Loucy (cell line): ENCODE measurements at regions not wholly inside any gene's neighbourhood (a gene's known extent, or its start where the extent isn't known, plus 50 kb on each side); places are given as distances from the start of the nearest gene placed in this dataset.

ENCODE experiments used
- H2AFZ ChIP-seq: fragments of 200-600 bp; sonication (generic); 2 replicates; pipeline ENCODE4 v1.6.0; 2016; ENCODE audit warnings: antibody characterized with exemption, mild to moderate bottlenecking, low read length, moderate library complexity
- H3F3A ChIP-seq: fragments of 200-600 bp; 2 replicates; pipeline ENCODE4 v1.6.0; 2016; ENCODE audit warnings: antibody characterized with exemption, low read depth, mild to moderate bottlenecking
- H3K27me3 ChIP-seq: fragments of 200-600 bp; sonication (generic); 2 replicates; pipeline ENCODE4 v1.6.1; 2014; ENCODE audit warnings: low read length, mild to moderate bottlenecking; ENCODE audit not compliant: insufficient read depth, poor library complexity, severe bottlenecking
- H3K36me3 ChIP-seq: fragments of 200-600 bp; sonication (generic); 2 replicates; pipeline ENCODE4 v1.6.1; 2016; ENCODE audit warnings: low read length; ENCODE audit not compliant: insufficient read depth
- H3K4me1 ChIP-seq: fragments of 200-600 bp; sonication (generic); 2 replicates; pipeline ENCODE4 v1.5.1; 2014; ENCODE audit warnings: low read length, mild to moderate bottlenecking; ENCODE audit not compliant: insufficient read depth, poor library complexity, severe bottlenecking
- H3K4me2 ChIP-seq: fragments of 200-600 bp; sonication (generic); 2 replicates; pipeline ENCODE4 v1.6.0; 2014; ENCODE audit warnings: antibody characterized with exemption, low read length, low read depth, mild to moderate bottlenecking; ENCODE audit not compliant: poor library complexity, severe bottlenecking
- H3K4me3 ChIP-seq: fragments of 200-600 bp; sonication (generic); 2 replicates; pipeline ENCODE4 v1.5.1; 2014; ENCODE audit warnings: low read length, mild to moderate bottlenecking, mixed read lengths; ENCODE audit not compliant: poor library complexity, severe bottlenecking
- H3K79me2 ChIP-seq: fragments of 200-600 bp; sonication (generic); 2 replicates; pipeline ENCODE4 v1.6.1; 2014; ENCODE audit warnings: low read length; ENCODE audit not compliant: insufficient read depth
- H3K9ac ChIP-seq: fragments of 200-600 bp; sonication (generic); 2 replicates; pipeline ENCODE4 v1.6.0; 2014; ENCODE audit warnings: mild to moderate bottlenecking, low read depth, low read length, moderate library complexity; ENCODE audit not compliant: poor library complexity, severe bottlenecking
- H3K9me2 ChIP-seq: fragments of 200-600 bp; sonication (generic); replicated peaks from 2 replicates; pipeline ENCODE4 v1.6.1; 2016; ENCODE audit warnings: low read depth, low read length, mixed read lengths
- H3K9me3 ChIP-seq: fragments of 200-600 bp; sonication (generic); 2 replicates; pipeline ENCODE4 v1.6.1; 2014; ENCODE audit warnings: mild to moderate bottlenecking, antibody characterized with exemption, low read length, low read depth; ENCODE audit not compliant: insufficient read depth
- H4K20me1 ChIP-seq: fragments of 200-600 bp; sonication (generic); 2 replicates; pipeline ENCODE4 v1.6.0; 2014; ENCODE audit warnings: antibody characterized with exemption, low read length, mild to moderate bottlenecking; ENCODE audit not compliant: insufficient read depth, poor library complexity, severe bottlenecking
- CTCF ChIP-seq: fragments of 200-600 bp; sonication (generic); conservative IDR thresholded peaks from 2 replicates; pipeline ENCODE4 v1.5.1; 2014; ENCODE audit warnings: mild to moderate bottlenecking, antibody characterized with exemption, low read length
- EZH2phosphoT487 ChIP-seq: fragments of 200-600 bp; IDR thresholded peaks from 2 replicates; pipeline ENCODE4 v1.6.1; 2018; ENCODE audit warnings: antibody characterized with exemption, mild to moderate bottlenecking, moderate library complexity, borderline replicate concordance

- no peak overlapping the region for H2AFZ ChIP-seq
- H3K9ac ChIP-seq = no peak overlapping the region
- H3K4me1 ChIP-seq = peaks cover 33% of the 10 kb centered on the region
- H3F3A ChIP-seq = no peaks in the 10 kb centered on the region
- H3K27me3 ChIP-seq = no peaks in the 10 kb centered on the region
- no peaks in the 10 kb centered on the region for H3K79me2 ChIP-seq
- no peak overlapping the region for H3K4me2 ChIP-seq
- H3K36me3 ChIP-seq = no peaks in the 10 kb centered on the region
- no peak overlapping the region for H3K4me3 ChIP-seq
- no peaks in the 10 kb centered on the region for H4K20me1 ChIP-seq
- TF ChIP-seq CTCF (no peak), EZH2phosphoT487 (no peak)
- no peaks in the 10 kb centered on the region for H3K9me2 ChIP-seq
- no peaks in the 10 kb centered on the region for H3K9me3 ChIP-seq
These were observed 156.9 kb downstream of the DLEU7 start for GRCh38 chr13:50686551-50686950.

- Histone ChIP-seq H3K9me2 (no peaks in the 10 kb centered on the region), H3K4me2 (no peak overlapping the region), H2AFZ (no peak overlapping the region), H3K79me2 (no peaks in the 10 kb centered on the region), H3K4me3 (no peak overlapping the region), H4K20me1 (no peaks in the 10 kb centered on the region), H3F3A (no peaks in the 10 kb centered on the region), H3K4me1 (peaks cover 40% of the 10 kb centered on the region), H3K9me3 (no peaks in the 10 kb centered on the region), H3K36me3 (no peaks in the 10 kb centered on the region), H3K27me3 (no peaks in the 10 kb centered on the region), H3K9ac (no peak overlapping the region)
- TF ChIP-seq EZH2phosphoT487 (no peak), CTCF (no peak)
These were observed 155.9 kb downstream of the DLEU7 start for GRCh38 chr13:50687545-50687944.

GRCh38 chr13:50690006-50690405 is 153.5 kb downstream of the DLEU7 start:
- H3K4me1 ChIP-seq = peaks cover 30% of the 10 kb centered on the region
- no peak overlapping the region for H3K9ac ChIP-seq
- no peak overlapping the region for H2AFZ ChIP-seq
- no peak overlapping the region for H3K4me2 ChIP-seq
- H3K27me3 ChIP-seq = no peaks in the 10 kb centered on the region
- TF ChIP-seq EZH2phosphoT487 (no peak), CTCF (no peak)
- no peaks in the 10 kb centered on the region for H3K9me3 ChIP-seq
- no peaks in the 10 kb centered on the region for H3K79me2 ChIP-seq
- no peaks in the 10 kb centered on the region for H4K20me1 ChIP-seq
- H3K9me2 ChIP-seq = no peaks in the 10 kb centered on the region
- H3K4me3 ChIP-seq = no peak overlapping the region
- H3F3A ChIP-seq = no peaks in the 10 kb centered on the region
- H3K36me3 ChIP-seq = no peaks in the 10 kb centered on the region
